ENCODE measurements at regions not wholly inside any gene's neighbourhood (a gene's known extent, or its start where the extent isn't known, plus 50 kb on each side); places are given as distances from the start of the nearest gene placed in this dataset.
"Not testable (repeated sequence)": the region's sequence is repeated elsewhere in the genome, so short reads cannot be mapped to it uniquely, and the experiment has no call there.

GRCh38 chr4:132691668-132692067 lies 457.4 kb upstream of the PCDH10 start:
- no peaks in the 10 kb centered on the region for H3K9me2 ChIP-seq (replicated peaks; ENCODE audit: insufficient read depth)
- no peak for DNase-seq (ENCODE audit: low spot score)
- no peaks in the 10 kb centered on the region for H3K36me3 ChIP-seq (replicated peaks; ENCODE audit: insufficient read depth, low read depth)
- no peaks in the 10 kb centered on the region for H3K79me2 ChIP-seq
- no peak overlapping the region for H3K4me2 ChIP-seq
- 57% methylated on average over 2 of the region's 2 CpGs for WGBS (ENCODE audit: low lambda C conversion rate, missing lambda C conversion rate)
- H3K4me1 ChIP-seq (ENCODE audit: insufficient read depth) = no peaks in the 10 kb centered on the region
- H3K9me3 ChIP-seq (ENCODE audit: low read depth) = no peaks in the 10 kb centered on the region
- H3K4me3 ChIP-seq = no peak overlapping the region
- H2AFZ ChIP-seq = no peak overlapping the region
- no peaks in the 10 kb centered on the region for H4K20me1 ChIP-seq (ENCODE audit: insufficient read depth, poor library complexity, severe bottlenecking)
- TF ChIP-seq EZH2 (IDR thresholded peaks at IDR 0.05; ENCODE audit: borderline replicate concordance) (no peak), EZH2phosphoT487 (IDR thresholded peaks at IDR 0.05; ENCODE audit: low read depth, severe bottlenecking, unreplicated experiment) (no peak), CTCF (IDR thresholded peaks at IDR 0.05; ENCODE audit: poor library complexity) (no peak)
- no peak overlapping the region for H3K27ac ChIP-seq
- H3K27me3 ChIP-seq = no peaks in the 10 kb centered on the region

GRCh38 chr4:132694775-132695174 lies 454.3 kb upstream of the PCDH10 start:
- Histone ChIP-seq H3K4me2 (no peak overlapping the region), H3K4me1 (ENCODE audit: insufficient read depth) (no peaks in the 10 kb centered on the region), H4K20me1 (ENCODE audit: insufficient read depth, poor library complexity, severe bottlenecking) (no peaks in the 10 kb centered on the region), H3K79me2 (no peaks in the 10 kb centered on the region), H3K9me3 (ENCODE audit: low read depth) (no peaks in the 10 kb centered on the region), H3K27ac (no peak overlapping the region), H3K36me3 (replicated peaks; ENCODE audit: insufficient read depth, low read depth) (no peaks in the 10 kb centered on the region), H3K9me2 (replicated peaks; ENCODE audit: insufficient read depth) (no peaks in the 10 kb centered on the region), H2AFZ (no peak overlapping the region), H3K4me3 (no peak overlapping the region), H3K27me3 (no peaks in the 10 kb centered on the region)
- TF ChIP-seq EZH2 (IDR thresholded peaks at IDR 0.05; ENCODE audit: borderline replicate concordance) = no peak
- TF ChIP-seq EZH2phosphoT487 (IDR thresholded peaks at IDR 0.05; ENCODE audit: low read depth, severe bottlenecking, unreplicated experiment) = no peak
- no peak for TF ChIP-seq CTCF (IDR thresholded peaks at IDR 0.05; ENCODE audit: poor library complexity)
- no peak for DNase-seq (ENCODE audit: low spot score)

- H4K20me1 ChIP-seq (ENCODE audit: insufficient read depth, poor library complexity, severe bottlenecking); H3K27ac ChIP-seq; H3K4me1 ChIP-seq (ENCODE audit: insufficient read depth); DNase-seq (ENCODE audit: low spot score); H3K79me2 ChIP-seq; H3K4me2 ChIP-seq; H3K9me3 ChIP-seq (ENCODE audit: low read depth); H2AFZ ChIP-seq; H3K4me3 ChIP-seq; H3K36me3 ChIP-seq (replicated peaks; ENCODE audit: insufficient read depth, low read depth); H3K27me3 ChIP-seq; H3K9me2 ChIP-seq (replicated peaks; ENCODE audit: insufficient read depth): not testable (repeated sequence)
- 89% methylated on average over 4 of the region's 4 CpGs for WGBS (ENCODE audit: low lambda C conversion rate, missing lambda C conversion rate)
These were observed 451.6 kb upstream of the PCDH10 start for GRCh38 chr4:132697505-132697904.

GRCh38 chr4:132707955-132708354 lies 441.1 kb upstream of the PCDH10 start:
- Histone ChIP-seq H3K27me3 (no peaks in the 10 kb centered on the region), H4K20me1 (ENCODE audit: insufficient read depth, poor library complexity, severe bottlenecking) (no peaks in the 10 kb centered on the region), H3K4me3 (no peak overlapping the region), H3K9me2 (replicated peaks; ENCODE audit: insufficient read depth) (no peaks in the 10 kb centered on the region), H3K27ac (no peak overlapping the region), H2AFZ (no peak overlapping the region), H3K9me3 (ENCODE audit: low read depth) (no peaks in the 10 kb centered on the region), H3K79me2 (no peaks in the 10 kb centered on the region), H3K36me3 (replicated peaks; ENCODE audit: insufficient read depth, low read depth) (no peaks in the 10 kb centered on the region), H3K4me2 (no peak overlapping the region), H3K4me1 (ENCODE audit: insufficient read depth) (no peaks in the 10 kb centered on the region)
- no peak for TF ChIP-seq CTCF (IDR thresholded peaks at IDR 0.05; ENCODE audit: poor library complexity)
- no peak for TF ChIP-seq EZH2phosphoT487 (IDR thresholded peaks at IDR 0.05; ENCODE audit: low read depth, severe bottlenecking, unreplicated experiment)
- no peak for TF ChIP-seq EZH2 (IDR thresholded peaks at IDR 0.05; ENCODE audit: borderline replicate concordance)
- DNase-seq (ENCODE audit: low spot score) = no peak
- WGBS (ENCODE audit: low lambda C conversion rate, missing lambda C conversion rate) = 85% methylated on average over 2 of the region's 2 CpGs
